ENCODE measurements at regions not wholly inside any gene's neighbourhood (a gene's known extent, or its start where the extent isn't known, plus 50 kb on each side); places are given as distances from the start of the nearest gene placed in this dataset.
A peak's percentile ranks its signal among the peaks of the same experiment; 100 is the strongest.

DNA sequence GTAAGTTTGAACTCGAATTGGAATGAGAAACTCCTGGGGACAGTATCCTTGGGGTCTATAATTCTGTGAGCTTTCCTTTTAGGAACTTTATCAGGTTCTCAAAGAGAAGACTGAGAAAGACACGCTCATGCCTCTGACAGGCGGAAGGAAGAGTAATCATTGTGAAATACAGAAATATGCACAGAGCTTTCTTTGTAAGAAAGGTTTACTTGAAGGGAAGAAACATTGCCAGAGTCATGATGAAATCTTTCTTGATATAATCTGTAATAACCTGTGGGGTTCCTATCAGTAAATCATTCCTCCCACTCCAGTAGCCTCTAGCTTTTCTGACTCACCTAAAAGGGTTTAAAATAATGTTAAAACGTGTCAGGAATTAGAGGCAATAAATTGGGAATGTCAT, 83.6 kb upstream of the CCDC39 start:
- H3K27ac ChIP-seq (ENCODE audit: low read length), result no peak overlapping the region
- no peak for TF ChIP-seq EZH2phosphoT487 (IDR thresholded peaks at IDR 0.05; ENCODE audit: borderline replicate concordance, low read length)
- no peak for TF ChIP-seq EZH2 (IDR thresholded peaks at IDR 0.05; ENCODE audit: low read length, unreplicated experiment)
- TF ChIP-seq, protein P1, sequence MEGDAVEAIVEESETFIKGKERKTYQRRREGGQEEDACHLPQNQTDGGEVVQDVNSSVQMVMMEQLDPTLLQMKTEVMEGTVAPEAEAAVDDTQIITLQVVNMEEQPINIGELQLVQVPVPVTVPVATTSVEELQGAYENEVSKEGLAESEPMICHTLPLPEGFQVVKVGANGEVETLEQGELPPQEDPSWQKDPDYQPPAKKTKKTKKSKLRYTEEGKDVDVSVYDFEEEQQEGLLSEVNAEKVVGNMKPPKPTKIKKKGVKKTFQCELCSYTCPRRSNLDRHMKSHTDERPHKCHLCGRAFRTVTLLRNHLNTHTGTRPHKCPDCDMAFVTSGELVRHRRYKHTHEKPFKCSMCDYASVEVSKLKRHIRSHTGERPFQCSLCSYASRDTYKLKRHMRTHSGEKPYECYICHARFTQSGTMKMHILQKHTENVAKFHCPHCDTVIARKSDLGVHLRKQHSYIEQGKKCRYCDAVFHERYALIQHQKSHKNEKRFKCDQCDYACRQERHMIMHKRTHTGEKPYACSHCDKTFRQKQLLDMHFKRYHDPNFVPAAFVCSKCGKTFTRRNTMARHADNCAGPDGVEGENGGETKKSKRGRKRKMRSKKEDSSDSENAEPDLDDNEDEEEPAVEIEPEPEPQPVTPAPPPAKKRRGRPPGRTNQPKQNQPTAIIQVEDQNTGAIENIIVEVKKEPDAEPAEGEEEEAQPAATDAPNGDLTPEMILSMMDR (conservative IDR thresholded peaks at IDR 0.05; ENCODE audit: low read depth, low read length), result no peak
- DNase-seq (peak; percentile 11), ATAC-seq (no peak)
- H2AFZ ChIP-seq (ENCODE audit: low read length), result 0 out of 2 replicates have a peak overlapping the region, but pooled peaks have one; percentile 0
- ChIA-PET CTCF (interaction anchor here (0.5 kb wide), 1 partner anchor 320 kb away, joined by 3 read pairs; no protein-coding TSS in a partner anchor), POLR2A (ENCODE audit: unreplicated experiment) (no interaction called here)
- no peaks in the 10 kb centered on the region for H3K9me3 ChIP-seq (ENCODE audit: low read length)
- no peaks in the 10 kb centered on the region for H3K79me2 ChIP-seq (ENCODE audit: low read length)
- H3K4me2 ChIP-seq (ENCODE audit: low read length), result peak overlapping the region; percentile 26
- H3K4me1 ChIP-seq (ENCODE audit: insufficient read depth, low read length), result no peaks in the 10 kb centered on the region
- no TSS peak for BruUV-seq (replicated peaks)
- H3K27me3 ChIP-seq (ENCODE audit: low read length), result peaks cover 8% of the 10 kb centered on the region
- H3F3A ChIP-seq (ENCODE audit: low read length, unreplicated experiment), result no peaks in the 10 kb centered on the region
- 0 out of 2 replicates have a peak, but pooled peaks cover 3% of the 10 kb centered on the region for H3K9me2 ChIP-seq (replicated peaks; ENCODE audit: low read length)
- no peak overlapping the region for H3K4me3 ChIP-seq (ENCODE audit: low read length)
- no peaks in the 10 kb centered on the region for H4K20me1 ChIP-seq (ENCODE audit: low read length)
- H3K36me3 ChIP-seq (ENCODE audit: low read depth, low read length), result no peaks in the 10 kb centered on the region
- intact Hi-C loops (cut with micrococcal nuclease), result no loop called here
- no peak overlapping the region for H3K9ac ChIP-seq (ENCODE audit: low read length)

DNA sequence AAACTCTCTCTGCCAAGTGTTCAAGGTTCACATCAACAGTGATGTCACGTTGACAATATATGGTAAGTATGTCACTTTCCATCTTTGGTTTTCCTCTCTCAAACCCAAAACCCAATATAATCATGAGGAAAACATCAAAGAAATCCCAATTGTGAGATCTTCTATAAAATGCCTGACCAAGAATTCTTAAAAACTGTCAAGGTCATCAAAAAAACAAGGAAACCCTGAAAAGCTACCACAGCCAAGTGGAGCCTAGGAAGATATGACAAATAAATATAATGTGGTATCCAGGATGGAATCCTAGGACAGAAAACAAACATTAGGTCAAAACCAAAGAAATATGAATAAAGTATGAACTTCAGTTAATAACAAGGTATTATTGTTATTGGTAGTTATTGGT, 85.2 kb upstream of the CCDC39 start:
- Histone ChIP-seq H3K4me2 (ENCODE audit: low read length) (no peak overlapping the region), H3K4me1 (ENCODE audit: insufficient read depth, low read length) (no peaks in the 10 kb centered on the region), H4K20me1 (ENCODE audit: low read length) (no peaks in the 10 kb centered on the region), H3K27me3 (ENCODE audit: low read length) (peaks cover 8% of the 10 kb centered on the region; the same call in 1 of the 2 replicates), H3K9ac (ENCODE audit: low read length) (no peak overlapping the region), H3F3A (ENCODE audit: low read length, unreplicated experiment) (no peaks in the 10 kb centered on the region), H3K27ac (ENCODE audit: low read length) (no peak overlapping the region), H3K9me3 (ENCODE audit: low read length) (no peaks in the 10 kb centered on the region), H3K9me2 (replicated peaks; ENCODE audit: low read length) (0 out of 2 replicates have a peak, but pooled peaks cover 5% of the 10 kb centered on the region), H2AFZ (ENCODE audit: low read length) (no peak overlapping the region), H3K79me2 (ENCODE audit: low read length) (no peaks in the 10 kb centered on the region), H3K36me3 (ENCODE audit: low read depth, low read length) (no peaks in the 10 kb centered on the region), H3K4me3 (ENCODE audit: low read length) (no peak overlapping the region)
- POLR2A ChIA-PET (ENCODE audit: unreplicated experiment), result no interaction called here
- BruUV-seq (replicated peaks), result no TSS peak
- TF ChIP-seq EZH2phosphoT487 (IDR thresholded peaks at IDR 0.05; ENCODE audit: borderline replicate concordance, low read length) (no peak), EZH2 (IDR thresholded peaks at IDR 0.05; ENCODE audit: low read length, unreplicated experiment) (no peak)
- TF ChIP-seq, protein P1 (conservative IDR thresholded peaks at IDR 0.05; ENCODE audit: low read depth, low read length), result no peak
- ATAC-seq, result no peak
- no peak for DNase-seq
- CTCF ChIA-PET, result no interaction called here
- intact Hi-C loops (cut with micrococcal nuclease), result no loop called here

DNA sequence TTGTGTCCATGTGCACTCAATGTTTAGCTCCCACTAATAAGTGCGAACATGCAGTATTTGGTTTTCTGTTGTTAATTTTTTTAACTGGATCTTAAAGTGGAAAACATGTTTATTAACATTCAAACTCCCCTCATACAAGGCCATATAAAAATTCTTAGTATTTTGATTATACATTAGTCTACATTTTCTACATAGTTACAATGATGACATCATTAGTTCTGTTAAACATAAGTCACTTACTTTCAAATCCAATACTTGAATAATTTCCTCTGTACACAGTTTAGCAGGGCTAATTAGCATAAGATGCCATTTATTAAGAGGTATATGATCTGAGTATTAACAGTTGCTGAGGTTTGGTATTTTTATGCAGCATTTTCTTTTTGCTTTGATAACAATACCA, 91.3 kb upstream of the CCDC39 start:
- no peaks in the 10 kb centered on the region for H4K20me1 ChIP-seq (ENCODE audit: low read length)
- no TSS peak for BruUV-seq (replicated peaks)
- H3K79me2 ChIP-seq (ENCODE audit: low read length), result no peaks in the 10 kb centered on the region
- H3K27ac ChIP-seq (ENCODE audit: low read length), result no peak overlapping the region
- ATAC-seq, result no peak
- H3K9me2 ChIP-seq (replicated peaks; ENCODE audit: low read length), result 0 out of 2 replicates have a peak, but pooled peaks cover 5% of the 10 kb centered on the region
- ChIA-PET CTCF (no interaction called here), POLR2A (ENCODE audit: unreplicated experiment) (no interaction called here)
- H3K9me3 ChIP-seq (ENCODE audit: low read length), result no peaks in the 10 kb centered on the region
- H3K4me1 ChIP-seq (ENCODE audit: insufficient read depth, low read length), result no peaks in the 10 kb centered on the region
- 0 out of 2 replicates have a peak, but pooled peaks cover 4% of the 10 kb centered on the region for H3K27me3 ChIP-seq (ENCODE audit: low read length)
- H3K4me2 ChIP-seq (ENCODE audit: low read length), result no peak overlapping the region
- no peak overlapping the region for H3K4me3 ChIP-seq (ENCODE audit: low read length)
- no peaks in the 10 kb centered on the region for H3F3A ChIP-seq (ENCODE audit: low read length, unreplicated experiment)
- no peaks in the 10 kb centered on the region for H3K36me3 ChIP-seq (ENCODE audit: low read depth, low read length)
- DNase-seq, result no peak
- H3K9ac ChIP-seq (ENCODE audit: low read length), result no peak overlapping the region
- TF ChIP-seq EZH2 (IDR thresholded peaks at IDR 0.05; ENCODE audit: low read length, unreplicated experiment) (no peak), EZH2phosphoT487 (IDR thresholded peaks at IDR 0.05; ENCODE audit: borderline replicate concordance, low read length) (no peak)
- TF ChIP-seq, protein P1 (conservative IDR thresholded peaks at IDR 0.05; ENCODE audit: low read depth, low read length), result no peak
- intact Hi-C loops (cut with micrococcal nuclease), result no loop called here
- no peak overlapping the region for H2AFZ ChIP-seq (ENCODE audit: low read length)
